HUES6 (cell line): ENCODE measurements at regions not wholly inside any gene's neighbourhood (a gene's known extent, or its start where the extent isn't known, plus 50 kb on each side); places are given as distances from the start of the nearest gene placed in this dataset.
"Not testable (repeated sequence)": the region's sequence is repeated elsewhere in the genome, so short reads cannot be mapped to it uniquely, and the experiment has no call there.

Experiments used
- H3K27ac ChIP-seq: 2 replicates; pipeline ENCODE4 v1.7.0; 2013; ENCODE audit warnings: low read depth, mild to moderate bottlenecking, low read length, inconsistent platforms
- H3K27me3 ChIP-seq: 2 replicates; pipeline ENCODE4 v1.6.1; 2013; ENCODE audit warnings: low read length; ENCODE audit not compliant: control insufficient read depth, insufficient read depth
- H3K36me3 ChIP-seq: 2 replicates; pipeline ENCODE4 v1.6.1; 2013; ENCODE audit warnings: low read length; ENCODE audit not compliant: control insufficient read depth, insufficient read depth
- H3K4me1 ChIP-seq: 2 replicates; pipeline ENCODE4 v1.6.1; 2013; ENCODE audit warnings: low read length; ENCODE audit not compliant: control insufficient read depth, insufficient read depth
- H3K4me3 ChIP-seq: 2 replicates; pipeline ENCODE4 v1.5.1; 2013; ENCODE audit warnings: low read depth, low read length
- H3K9ac ChIP-seq: one replicate; pipeline ENCODE4 v1.6.1; 2013; ENCODE audit warnings: mild to moderate bottlenecking, low read length
- H3K9me3 ChIP-seq: 2 replicates; pipeline ENCODE4 v1.6.1; 2013; ENCODE audit warnings: low read depth, low read length; ENCODE audit not compliant: control insufficient read depth, insufficient read depth

DNA sequence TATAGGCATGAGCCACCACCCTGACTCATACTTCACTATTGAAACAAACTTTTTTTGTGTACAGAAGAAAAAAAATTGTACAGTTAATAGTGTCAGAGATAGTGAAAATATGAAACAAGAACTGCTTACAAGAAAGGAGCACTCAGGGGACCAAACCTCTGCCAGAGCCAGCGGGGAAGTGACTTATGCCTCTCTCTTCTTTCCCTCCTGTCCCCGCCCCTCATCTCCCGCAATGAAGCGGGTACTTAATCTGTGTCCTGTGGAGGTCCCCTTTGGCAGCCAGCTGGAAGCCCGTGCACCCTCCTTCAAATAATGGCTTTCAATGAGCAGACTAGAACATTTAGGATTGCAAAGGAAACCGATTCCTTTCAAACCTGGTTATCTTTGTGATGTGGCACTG is 51.5 kb downstream of the PPIAL4A start:
- H3K9me3 ChIP-seq, H3K36me3 ChIP-seq, H3K27ac ChIP-seq, H3K4me3 ChIP-seq, H3K4me1 ChIP-seq, H3K9ac ChIP-seq, H3K27me3 ChIP-seq: not testable (repeated sequence)

DNA sequence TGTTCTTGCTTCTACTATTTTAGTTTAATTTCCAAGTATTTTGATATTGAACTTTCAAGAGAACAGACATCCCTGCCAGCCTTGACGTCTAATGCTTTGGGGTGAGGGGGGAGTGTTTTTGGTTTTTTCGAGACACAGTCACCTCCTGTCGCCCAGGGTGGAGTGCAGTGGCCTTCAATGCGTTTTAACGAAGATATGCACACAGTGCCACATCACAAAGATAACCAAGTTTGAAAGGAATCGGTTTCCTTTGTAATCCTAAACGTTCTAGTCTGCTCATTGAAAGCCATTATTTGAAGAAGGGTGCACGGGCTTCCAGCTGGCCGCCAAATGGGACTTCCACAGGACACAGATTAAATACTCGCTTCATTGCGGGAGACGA is 52.3 kb downstream of the PPIAL4A start:
- H3K27me3 ChIP-seq, H3K36me3 ChIP-seq, H3K4me1 ChIP-seq, H3K27ac ChIP-seq, H3K9me3 ChIP-seq: not testable (repeated sequence)
- Histone ChIP-seq H3K4me3 (peak overlapping the region; percentile 71), H3K9ac (peak overlapping the region; percentile 52)

GRCh38 chr1:120942218-120942944 is 52.8 kb downstream of the PPIAL4A start:
- H3K4me3 ChIP-seq = peak overlapping the region; percentile 71
- not testable (repeated sequence) for H3K9me3 ChIP-seq, H3K27me3 ChIP-seq, H3K4me1 ChIP-seq, H3K36me3 ChIP-seq
- peak overlapping the region; percentile 97 for H3K27ac ChIP-seq
- peak overlapping the region; percentile 98 for H3K9ac ChIP-seq

DNA sequence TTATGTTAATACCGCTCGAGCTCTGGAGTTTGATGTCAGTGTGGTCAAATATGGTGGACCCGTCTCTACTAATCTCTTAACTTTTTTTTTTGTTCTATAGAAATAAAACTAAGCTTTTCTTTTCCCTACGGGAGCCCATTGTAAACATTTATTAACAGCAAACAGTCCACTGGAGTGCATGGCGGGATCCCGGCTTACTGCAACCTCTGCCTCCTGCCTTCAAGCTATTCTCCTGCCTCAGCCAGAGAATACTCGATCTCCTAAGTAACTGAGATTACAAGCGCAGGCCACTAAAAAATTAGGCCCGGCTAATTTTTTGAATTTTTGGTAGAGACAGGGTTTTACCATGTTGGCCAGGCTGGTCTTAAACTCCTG is 53.4 kb downstream of the PPIAL4A start:
- not testable (repeated sequence) for H3K27ac ChIP-seq, H3K36me3 ChIP-seq

GRCh38 chr1:120944691-120945090 is 55.1 kb downstream of the PPIAL4A start:
- H3K27me3 ChIP-seq, H3K4me1 ChIP-seq, H3K9me3 ChIP-seq, H3K4me3 ChIP-seq, H3K36me3 ChIP-seq, H3K27ac ChIP-seq, H3K9ac ChIP-seq: not testable (repeated sequence)

More for the DNA sequence above, 53.4 kb downstream of the PPIAL4A start:
- not testable (repeated sequence) for H3K4me3 ChIP-seq, H3K9me3 ChIP-seq, H3K4me1 ChIP-seq, H3K27me3 ChIP-seq, H3K9ac ChIP-seq

DNA sequence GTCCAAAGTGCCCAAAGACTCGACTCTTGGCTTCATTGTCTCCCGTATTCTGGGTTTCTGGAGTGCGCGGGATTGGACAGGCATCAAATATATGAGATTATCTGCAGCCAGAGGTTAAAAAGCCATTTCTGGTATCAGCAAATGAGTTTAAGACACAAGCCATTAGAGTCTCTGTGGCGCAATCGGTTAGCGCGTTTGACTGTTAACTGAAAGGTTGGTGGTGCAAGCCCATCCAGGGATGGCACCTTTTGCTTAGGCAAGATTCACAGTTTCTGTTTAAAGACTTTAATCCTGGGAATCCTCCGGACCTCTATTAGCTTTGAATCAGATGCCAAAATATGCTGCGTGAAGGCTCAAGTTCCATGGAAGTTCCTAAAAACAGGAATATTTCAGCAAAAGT is 55.6 kb downstream of the PPIAL4A start:
- H3K9me3 ChIP-seq, H3K9ac ChIP-seq, H3K27ac ChIP-seq, H3K4me3 ChIP-seq, H3K36me3 ChIP-seq, H3K27me3 ChIP-seq, H3K4me1 ChIP-seq: not testable (repeated sequence)

DNA sequence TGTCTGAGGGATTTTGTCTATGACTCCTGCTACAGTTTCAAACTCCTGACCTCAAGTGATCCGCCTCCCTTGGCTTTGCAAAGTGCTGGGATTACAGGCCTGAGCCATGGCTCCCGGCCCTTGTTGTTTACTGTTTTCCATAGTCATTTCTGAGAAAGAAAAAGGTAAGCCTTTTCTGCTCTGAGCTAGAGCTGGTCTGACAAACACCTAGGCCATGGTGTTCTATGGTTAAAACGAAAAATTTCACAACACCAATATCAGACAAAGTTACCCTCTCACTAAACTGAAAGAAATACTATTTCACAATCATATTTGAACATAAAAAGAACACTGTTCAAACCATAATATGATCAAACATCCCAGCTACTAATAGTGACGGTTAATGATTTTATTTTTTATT is 57.5 kb downstream of the PPIAL4A start:
- H3K9ac ChIP-seq, H3K9me3 ChIP-seq, H3K27me3 ChIP-seq: not testable (repeated sequence)

DNA sequence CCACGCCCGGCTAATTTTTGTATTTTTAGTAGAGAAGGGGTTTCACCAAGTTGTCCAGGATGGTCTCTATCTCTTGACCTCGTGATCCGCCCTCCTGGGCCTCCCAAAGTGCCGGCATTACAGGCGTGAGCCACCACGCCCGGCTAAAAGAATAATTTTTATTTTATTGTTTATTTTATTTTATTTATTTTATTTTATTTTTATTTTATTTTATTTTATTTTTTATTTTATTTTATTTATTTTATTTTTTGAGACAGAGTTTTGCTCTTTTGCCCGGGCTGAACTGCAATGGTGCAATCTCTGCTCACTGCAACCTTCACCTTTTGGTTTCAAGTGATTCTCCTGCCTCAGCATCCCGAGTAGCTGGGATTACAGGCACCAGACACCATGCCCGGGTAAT is 60.2 kb downstream of the PPIAL4A start:
- not testable (repeated sequence) for H3K36me3 ChIP-seq, H3K4me1 ChIP-seq, H3K4me3 ChIP-seq, H3K9ac ChIP-seq, H3K27ac ChIP-seq, H3K9me3 ChIP-seq, H3K27me3 ChIP-seq

More for the DNA sequence above, 57.5 kb downstream of the PPIAL4A start:
- not testable (repeated sequence) for H3K4me3 ChIP-seq, H3K4me1 ChIP-seq, H3K27ac ChIP-seq, H3K36me3 ChIP-seq

DNA sequence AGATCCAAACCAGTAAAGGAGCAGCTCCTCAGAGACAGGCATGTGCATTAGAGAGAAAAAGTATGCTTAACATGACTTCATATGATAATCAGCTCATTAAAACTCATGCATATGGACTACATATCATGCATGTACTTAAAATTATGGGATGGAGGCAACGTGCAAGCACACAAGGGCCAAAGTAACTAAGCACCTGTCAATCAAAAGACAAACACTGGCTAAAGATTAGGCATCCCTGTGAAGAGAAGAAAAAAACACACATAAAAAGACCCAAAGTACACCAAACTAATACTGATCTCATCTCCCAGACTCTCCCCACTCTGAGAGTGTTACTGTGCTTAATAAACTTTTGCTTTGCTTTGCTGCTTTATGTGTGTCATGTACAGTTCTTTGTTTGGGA is 61.1 kb downstream of the PPIAL4A start:
- H3K4me3 ChIP-seq, H3K27ac ChIP-seq, H3K9ac ChIP-seq, H3K9me3 ChIP-seq, H3K36me3 ChIP-seq, H3K27me3 ChIP-seq: not testable (repeated sequence)
- H3K4me1 ChIP-seq = peaks cover 14% of the 10 kb centered on the region; the same call in 1 of the 2 replicates

GRCh38 chr1:120951100-120951499 is 61.5 kb downstream of the PPIAL4A start:
- not testable (repeated sequence) for H3K27ac ChIP-seq, H3K27me3 ChIP-seq, H3K9ac ChIP-seq, H3K4me3 ChIP-seq, H3K36me3 ChIP-seq, H3K9me3 ChIP-seq
- H3K4me1 ChIP-seq = peaks cover 18% of the 10 kb centered on the region; the same call in 1 of the 2 replicates

GRCh38 chr1:120952207-120952870 is 62.8 kb downstream of the PPIAL4A start:
- not testable (repeated sequence) for H3K9me3 ChIP-seq, H3K9ac ChIP-seq, H3K27ac ChIP-seq, H3K27me3 ChIP-seq, H3K36me3 ChIP-seq
- Histone ChIP-seq H3K4me1 (peaks cover 24% of the 10 kb centered on the region; the same call in 1 of the 2 replicates), H3K4me3 (peak overlapping the region; percentile 42; the same call in 1 of the 2 replicates)
